GM12892 (cell line): ENCODE measurements at regions not wholly inside any gene's neighbourhood (a gene's known extent, or its start where the extent isn't known, plus 50 kb on each side); places are given as distances from the start of the nearest gene placed in this dataset.

Experiments
- POLR2A ChIP-seq: IDR thresholded peaks from 2 replicates; pipeline ENCODE4 v1.6.1; 2011; ENCODE audit warnings: low read depth, low read length, control low read depth
- POLR2AphosphoS5 ChIP-seq: IDR thresholded peaks from 2 replicates; pipeline ENCODE4 v1.6.1; 2011; ENCODE audit warnings: low read depth, low read length, control low read depth

GRCh38 chr12:127810041-127810440 lies 456.9 kb upstream of the TMEM132C start:
- TF ChIP-seq POLR2AphosphoS5, result no peak
- TF ChIP-seq POLR2A, result no peak
